Nephron (organoid): ENCODE measurements at regions not wholly inside any gene's neighbourhood (a gene's known extent, or its start where the extent isn't known, plus 50 kb on each side); places are given as distances from the start of the nearest gene placed in this dataset.

ENCODE experiments used
- H3K27ac Mint-ChIP-seq, 3 experiments: 2 replicates each; pipeline ENCODE4 v1.8.0; 2020; ENCODE audit warnings: mixed read lengths in 3 of 3, mild to moderate bottlenecking in 2 of 3, moderate library complexity in 1 of 3
- H3K27me3 Mint-ChIP-seq: 2 replicates; pipeline ENCODE4 v1.8.0; 2021; ENCODE audit warnings: low read depth, mild to moderate bottlenecking, moderate library complexity, mixed read lengths
- H3K36me3 Mint-ChIP-seq: 2 replicates; pipeline ENCODE4 v1.8.0; 2020; ENCODE audit warnings: low read depth, mixed read lengths
- H3K4me1 Mint-ChIP-seq: 2 replicates; pipeline ENCODE4 v1.8.0; 2020; ENCODE audit warnings: mixed read lengths
- H3K4me3 Mint-ChIP-seq, 3 experiments: 2 replicates each; pipeline ENCODE4 v1.8.0; 2020; ENCODE audit warnings: mild to moderate bottlenecking in 3 of 3, mixed read lengths in 3 of 3, moderate library complexity in 2 of 3
- H3K9me3 Mint-ChIP-seq: 2 replicates; pipeline ENCODE4 v1.8.0; 2020; ENCODE audit warnings: mixed read lengths
- CTCF ChIP-seq, 3 experiments: fragments of 200-600 bp; sonication (generic); IDR thresholded peaks; one replicate each; pipeline ENCODE4 v1.5.0; 2021; ENCODE audit warnings: antibody characterized with exemption in 3 of 3; ENCODE audit not compliant: unreplicated experiment in 3 of 3

- peak overlapping the region; percentile 5 to 29 (median 22) for H3K4me3 Mint-ChIP-seq
- H3K9me3 Mint-ChIP-seq = peaks cover 11% of the 10 kb centered on the region
- H3K27me3 Mint-ChIP-seq = peaks cover 17% of the 10 kb centered on the region
- peaks cover 14% of the 10 kb centered on the region for H3K36me3 Mint-ChIP-seq
- peaks cover 10% of the 10 kb centered on the region for H3K4me1 Mint-ChIP-seq
- TF ChIP-seq CTCF (IDR thresholded peaks at IDR 0.05; ENCODE audit: unreplicated experiment in 3 of 3) = no peak
- H3K27ac Mint-ChIP-seq = peak overlapping the region; percentile 43 to 58 (median 47)
Observed at GRCh38 chr4:138851391-138852335, 163.9 kb upstream of the NOCT start.

GRCh38 chr4:138845664-138846063 is 169.9 kb upstream of the NOCT start:
- Mint-ChIP-seq H3K4me3 (no peak overlapping the region), H3K36me3 (no peaks in the 10 kb centered on the region), H3K27ac (peak overlapping the region; percentile 37 to 90 (median 42)), H3K9me3 (no peaks in the 10 kb centered on the region), H3K27me3 (peaks cover 5% of the 10 kb centered on the region), H3K4me1 (peaks cover 24% of the 10 kb centered on the region)
- TF ChIP-seq CTCF (IDR thresholded peaks at IDR 0.05; ENCODE audit: unreplicated experiment in 3 of 3) = no peak

- Mint-ChIP-seq H3K9me3 (no peaks in the 10 kb centered on the region), H3K27ac (peak overlapping the region; percentile 37 to 90 (median 42)), H3K27me3 (peaks cover 11% of the 10 kb centered on the region), H3K4me1 (peaks cover 24% of the 10 kb centered on the region), H3K4me3 (no peak overlapping the region), H3K36me3 (no peaks in the 10 kb centered on the region)
- TF ChIP-seq CTCF (IDR thresholded peaks at IDR 0.05; ENCODE audit: unreplicated experiment in 3 of 3) = no peak
Observed at GRCh38 chr4:138845054-138845453, 170.5 kb upstream of the NOCT start.

GRCh38 chr4:138843616-138844015 is 172.0 kb upstream of the NOCT start:
- Mint-ChIP-seq H3K27me3 (peaks cover 13% of the 10 kb centered on the region), H3K27ac (no peak overlapping the region), H3K4me3 (no peak overlapping the region), H3K36me3 (no peaks in the 10 kb centered on the region), H3K4me1 (peaks cover 24% of the 10 kb centered on the region), H3K9me3 (no peaks in the 10 kb centered on the region)
- TF ChIP-seq CTCF (IDR thresholded peaks at IDR 0.05; ENCODE audit: unreplicated experiment in 3 of 3) = no peak

GRCh38 chr4:138841343-138841742 is 174.2 kb upstream of the NOCT start:
- Mint-ChIP-seq H3K36me3 (no peaks in the 10 kb centered on the region), H3K9me3 (no peaks in the 10 kb centered on the region), H3K27me3 (peaks cover 8% of the 10 kb centered on the region), H3K4me3 (no peak overlapping the region), H3K4me1 (peaks cover 26% of the 10 kb centered on the region), H3K27ac (peak overlapping the region; percentile 24 to 39 (median 24))
- TF ChIP-seq CTCF (IDR thresholded peaks at IDR 0.05; ENCODE audit: unreplicated experiment in 3 of 3) = no peak
